ENCODE measurements at regions not wholly inside any gene's neighbourhood (a gene's known extent, or its start where the extent isn't known, plus 50 kb on each side); places are given as distances from the start of the nearest gene placed in this dataset.

DNA sequence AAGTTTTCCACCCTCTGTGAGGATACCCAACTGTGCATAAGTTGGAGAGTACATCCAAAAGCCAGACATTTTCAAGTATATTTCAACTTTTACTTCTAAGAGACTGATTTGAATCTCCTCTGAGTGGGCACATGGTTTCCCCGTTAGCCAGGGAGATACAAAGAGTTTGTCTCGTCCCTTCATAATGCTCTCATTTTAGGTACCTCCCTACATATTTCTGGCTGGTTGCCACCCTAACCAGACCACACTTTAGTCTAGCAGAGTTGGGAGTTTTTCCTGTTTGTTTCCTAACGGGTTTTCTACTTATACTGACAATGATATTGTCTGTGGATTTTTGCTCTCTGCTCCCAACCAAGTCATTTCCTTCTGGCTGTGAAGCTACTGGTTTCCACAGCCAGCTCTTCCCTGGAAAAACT lies 180.3 kb downstream of the CCDC71L start:
- no peak for DNase-seq

DNA sequence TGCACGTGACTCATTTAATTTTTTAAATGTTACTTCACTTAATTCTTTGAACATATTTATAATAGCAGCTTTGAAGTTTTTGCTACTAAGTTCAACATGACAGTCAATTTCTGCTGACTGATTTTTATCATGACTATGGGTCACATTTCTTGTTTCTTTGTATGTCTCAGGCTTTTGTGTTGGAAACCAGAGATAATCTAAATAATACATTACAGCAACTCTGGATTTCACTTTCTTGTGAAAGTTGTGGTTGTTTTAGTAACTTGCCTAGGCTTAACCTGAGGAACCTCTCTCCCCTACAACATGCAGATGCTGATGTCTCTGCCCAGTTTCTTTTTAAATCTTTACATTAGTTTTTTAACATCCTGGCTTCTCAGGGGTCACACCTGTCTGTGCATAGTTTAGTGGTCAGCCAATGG lies 180.8 kb downstream of the CCDC71L start:
- no peak for DNase-seq

DNA sequence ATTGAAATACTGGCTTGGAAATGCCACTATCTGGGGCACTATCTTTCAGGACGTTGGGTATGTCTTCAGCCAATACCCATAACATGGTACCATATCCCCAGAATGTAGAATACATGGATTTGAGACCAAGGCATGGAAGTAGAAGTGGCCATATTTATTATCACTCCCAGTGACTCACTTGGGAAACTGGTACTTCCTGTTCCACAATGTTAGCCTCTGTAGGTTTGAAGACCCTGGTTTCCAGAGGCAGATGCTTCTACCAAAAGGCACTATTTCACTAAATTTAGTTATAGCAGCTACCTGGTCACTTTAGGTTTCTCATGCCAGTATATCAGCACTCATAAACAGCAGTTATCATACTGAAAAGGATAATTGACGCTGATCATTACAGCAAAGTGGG lies 184.2 kb downstream of the CCDC71L start:
- DNase-seq: no peak

DNA sequence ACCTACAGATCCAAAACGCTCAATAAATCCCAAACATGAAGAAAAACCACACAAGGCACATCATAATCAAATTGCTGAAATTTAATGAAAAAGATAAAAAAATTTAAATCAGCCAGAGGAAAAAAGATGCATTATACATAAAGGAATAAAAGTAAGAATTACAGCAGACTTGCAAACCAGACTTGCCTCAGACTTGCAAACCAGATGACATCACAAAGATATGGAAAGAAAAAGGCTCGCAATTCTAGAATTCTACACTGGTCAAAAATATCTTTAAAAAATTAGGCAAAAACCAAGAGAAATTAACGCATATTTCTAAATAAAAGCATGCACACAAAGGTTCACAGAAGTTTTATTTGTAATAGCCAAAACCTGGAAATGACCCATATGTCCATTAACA lies 188.0 kb upstream of the NAMPT start:
- DNase-seq: no peak

DNA sequence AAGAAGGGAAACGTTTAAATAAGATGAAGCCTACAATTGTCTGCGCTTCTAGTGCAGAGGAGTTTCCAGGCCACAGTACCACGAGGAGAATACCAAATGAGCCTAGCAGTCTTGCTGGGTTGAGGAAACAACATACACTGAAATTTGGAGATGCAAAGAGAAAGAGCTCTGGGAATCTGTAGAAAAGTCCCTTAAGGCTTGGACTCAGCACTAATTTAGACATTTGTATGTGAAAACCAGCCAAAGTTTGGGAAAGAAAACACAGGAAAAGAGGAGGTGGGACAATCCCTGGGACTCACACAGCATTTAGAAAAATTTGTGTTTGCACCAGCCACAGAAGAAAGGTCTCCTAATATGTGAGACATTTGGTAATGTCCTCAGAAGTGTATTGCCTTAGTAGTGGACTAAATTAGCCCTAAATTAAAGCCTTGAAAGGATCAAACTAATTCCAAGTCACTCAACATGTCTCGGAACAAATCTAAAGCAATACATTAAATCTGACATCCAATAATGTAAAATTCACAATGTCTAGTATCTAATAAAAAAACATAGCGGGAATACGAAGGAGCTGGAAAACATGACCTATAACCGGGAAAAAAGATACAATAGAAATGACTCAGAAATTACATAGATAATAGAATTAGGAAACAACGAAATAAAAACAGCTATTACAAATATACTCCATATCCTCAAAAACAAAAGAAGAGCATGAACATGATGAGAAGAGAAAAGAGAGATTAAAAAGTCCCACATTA lies 187.1 kb upstream of the NAMPT start:
- DNase-seq: no peak

DNA sequence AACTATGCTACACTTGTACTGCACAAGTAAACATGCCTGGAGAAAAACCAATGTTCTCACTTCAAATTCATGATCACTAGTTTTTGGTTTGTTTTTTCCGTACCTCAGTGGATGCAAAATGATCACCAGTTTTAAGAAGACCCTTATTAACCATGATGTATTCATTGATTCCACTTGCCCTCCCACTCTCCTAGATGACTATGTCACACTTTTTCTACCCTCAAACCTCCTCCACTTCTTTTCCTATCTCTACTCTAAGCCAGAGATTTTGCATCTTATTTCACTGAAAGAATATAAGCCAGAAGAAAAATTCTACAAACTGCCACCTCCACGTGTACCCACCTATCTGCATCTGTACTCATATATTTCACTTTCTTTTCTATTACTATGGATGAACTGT lies 186.2 kb upstream of the NAMPT start:
- no peak for DNase-seq

DNA sequence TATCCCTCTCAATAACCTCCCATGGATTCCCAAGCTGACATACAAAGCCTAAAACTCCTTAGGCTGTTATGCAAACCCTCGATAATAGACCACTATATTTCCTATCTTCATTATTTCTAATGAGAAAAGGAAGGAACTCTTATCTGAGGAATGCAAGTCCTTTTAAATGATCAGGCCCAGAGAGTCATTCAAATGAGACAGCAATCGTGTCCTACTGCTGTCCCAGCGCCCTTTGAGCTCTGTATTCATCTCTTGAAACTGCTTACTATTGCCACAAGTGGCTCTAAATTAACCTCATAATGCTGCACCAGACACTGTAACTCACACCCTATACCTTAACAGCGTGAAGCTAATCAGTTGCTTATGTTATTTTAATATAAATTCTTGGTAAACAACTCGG lies 182.1 kb upstream of the NAMPT start:
- no peak for DNase-seq

DNA sequence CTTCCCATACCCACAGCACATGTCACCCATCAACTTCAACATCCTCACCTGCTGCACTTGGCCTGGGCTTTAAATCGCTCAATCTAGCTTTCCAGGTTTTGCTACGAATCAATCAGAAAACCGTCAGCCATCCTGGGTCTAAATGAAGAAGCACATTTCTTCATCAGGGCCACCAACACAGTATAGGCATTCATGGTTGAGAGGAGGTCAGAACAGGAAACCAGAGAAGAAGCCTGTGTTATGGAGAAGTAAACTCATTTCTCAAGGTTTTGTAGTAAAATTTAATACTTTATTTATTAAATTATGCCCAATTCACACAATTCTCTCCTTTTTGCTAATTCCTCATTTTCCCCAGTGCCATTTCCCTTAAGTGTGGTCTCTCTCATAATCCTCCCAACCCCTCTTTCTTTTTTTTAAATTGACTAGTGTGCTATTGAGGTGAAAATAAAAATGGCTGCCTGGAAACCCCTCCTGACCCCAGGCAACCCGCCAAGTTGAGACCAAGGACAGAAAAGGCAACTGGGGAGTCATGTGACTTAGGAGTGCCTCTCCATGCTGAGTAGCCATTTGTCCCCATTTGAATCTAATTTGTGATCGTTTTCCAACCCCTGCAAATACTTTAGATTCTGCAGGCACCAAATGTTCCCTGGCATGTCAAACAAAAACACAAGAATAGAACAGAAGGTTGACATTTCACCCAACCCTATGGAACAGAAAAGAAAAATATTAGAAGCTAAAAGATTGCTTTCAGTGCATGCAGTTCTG lies 181.1 kb upstream of the NAMPT start:
- DNase-seq: no peak

DNA sequence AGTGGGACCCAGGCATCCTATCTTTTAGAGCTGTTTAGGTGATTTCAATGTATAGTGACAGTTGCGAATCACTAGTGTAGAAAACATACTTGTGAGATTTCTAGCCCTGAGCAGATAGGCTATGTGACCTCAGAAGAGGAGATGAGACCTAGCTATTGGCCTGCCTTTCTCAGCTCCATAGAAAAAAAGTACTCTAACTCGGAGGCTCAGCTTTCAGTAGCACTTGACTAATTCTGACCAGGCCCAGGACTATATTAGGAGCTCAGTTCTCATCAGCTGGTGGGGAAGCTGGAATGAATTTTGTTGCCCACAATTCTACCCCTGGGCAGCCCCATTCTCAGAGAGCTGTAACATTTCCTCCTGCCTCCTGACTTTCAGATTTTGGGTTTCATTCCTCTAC lies 179.9 kb upstream of the NAMPT start:
- no peak for DNase-seq

DNA sequence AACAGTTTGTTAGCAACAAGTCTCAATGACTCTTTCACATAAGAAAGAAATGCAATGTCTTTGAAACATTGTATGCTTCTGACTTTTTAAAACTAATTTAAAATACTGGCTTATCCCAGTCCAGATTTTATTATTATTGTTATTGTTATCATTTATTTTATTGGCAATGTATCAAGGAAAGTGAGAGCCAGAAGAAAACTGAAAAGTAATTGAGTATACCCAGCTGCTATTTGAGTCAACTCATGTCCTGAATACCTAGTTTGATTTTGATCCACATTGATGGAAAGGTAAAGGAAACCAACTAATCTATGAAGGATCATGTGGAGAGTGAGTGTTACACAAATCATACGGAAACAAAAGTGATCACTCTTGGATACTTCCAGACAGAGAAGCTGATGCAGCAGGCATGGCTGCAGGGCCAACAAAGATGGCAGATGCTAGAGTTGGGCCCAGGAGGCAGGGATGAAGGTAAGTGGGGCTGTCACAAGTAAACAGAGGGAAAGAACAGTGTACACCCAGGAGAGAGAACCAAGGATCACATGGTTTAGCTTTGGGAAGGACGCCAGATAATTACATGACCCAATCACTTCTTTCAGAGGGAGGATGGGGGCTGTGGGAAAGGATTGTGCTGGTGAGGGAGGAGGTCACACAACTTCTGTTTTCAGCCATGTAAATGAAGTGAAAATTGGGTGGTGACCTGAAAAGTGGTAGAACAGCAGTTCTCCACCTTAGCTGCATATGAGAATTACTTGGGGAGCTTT lies 179.2 kb upstream of the NAMPT start:
- DNase-seq: peak; percentile 34

DNA sequence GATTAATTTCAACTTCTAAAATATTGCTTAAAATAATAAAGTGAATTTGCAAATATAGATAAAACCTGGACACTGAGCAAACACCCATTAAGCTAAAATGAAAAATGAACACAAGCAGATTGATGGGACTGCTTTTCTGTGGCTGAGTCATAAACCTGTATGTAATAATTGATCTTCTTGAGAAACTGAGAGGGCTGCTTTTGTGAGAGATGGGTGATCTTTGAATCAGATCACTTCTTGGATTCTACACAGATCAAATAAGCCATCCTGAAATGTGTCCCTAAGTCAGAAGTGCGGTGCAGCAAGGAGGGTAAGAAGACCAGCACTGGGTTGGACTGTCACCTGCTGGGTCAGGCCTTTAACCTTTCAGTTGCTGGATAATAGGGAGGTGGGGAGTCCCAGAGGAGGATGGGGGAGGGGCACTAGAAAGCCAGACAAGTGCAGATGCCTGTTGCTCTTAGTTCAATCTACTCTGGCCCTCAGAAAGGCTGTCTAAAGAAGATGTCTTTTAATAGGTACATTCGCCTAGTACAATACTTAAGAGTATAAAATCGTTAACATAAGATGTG lies 178.2 kb upstream of the NAMPT start:
- no peak for DNase-seq

DNA sequence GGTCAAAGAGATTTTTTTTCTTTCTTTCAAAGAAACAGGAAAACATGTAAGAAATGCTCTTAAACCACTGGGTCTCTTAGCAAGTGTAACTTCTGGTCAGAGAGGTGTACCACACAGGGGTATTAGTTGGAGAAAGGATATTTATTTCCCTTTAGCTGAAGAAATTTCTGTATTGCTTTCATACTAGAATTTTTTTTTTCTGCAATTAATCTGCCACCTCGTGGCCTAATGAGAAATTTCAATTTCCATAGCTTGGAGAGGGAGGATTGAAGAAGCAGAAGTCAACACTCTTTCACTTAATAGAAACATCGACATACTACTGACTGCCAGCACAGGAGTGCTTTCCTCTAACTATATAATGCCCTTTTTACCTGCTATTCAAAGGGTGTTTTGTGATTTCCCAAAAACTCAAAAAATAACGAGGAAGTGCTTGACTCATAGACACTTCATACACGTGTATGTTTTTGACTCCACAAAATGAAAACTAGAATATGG lies 177.6 kb upstream of the NAMPT start:
- peak; percentile 73 for DNase-seq

DNA sequence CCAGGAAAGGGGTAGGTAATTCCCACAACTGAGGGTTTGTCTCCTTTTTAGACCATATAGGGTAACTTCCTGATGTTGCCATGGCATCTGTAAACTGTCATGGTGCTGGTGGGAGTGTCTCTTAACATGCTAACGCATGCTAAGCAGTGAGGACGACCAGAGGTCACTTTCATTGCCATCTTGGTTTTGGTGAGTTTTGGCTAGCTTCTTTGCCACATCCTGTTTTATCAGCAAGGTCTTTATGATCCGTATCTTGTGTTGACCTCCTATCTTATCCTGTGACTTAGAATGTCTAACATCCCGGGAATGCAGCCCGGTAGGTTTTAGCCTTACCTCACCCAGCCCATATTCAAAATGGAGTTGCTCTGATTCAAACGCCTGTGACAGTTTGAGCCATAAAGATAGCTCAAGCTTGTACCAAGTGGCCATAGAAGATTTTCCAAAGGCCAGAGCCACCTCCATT lies 176.0 kb upstream of the NAMPT start:
- DNase-seq: no peak

DNA sequence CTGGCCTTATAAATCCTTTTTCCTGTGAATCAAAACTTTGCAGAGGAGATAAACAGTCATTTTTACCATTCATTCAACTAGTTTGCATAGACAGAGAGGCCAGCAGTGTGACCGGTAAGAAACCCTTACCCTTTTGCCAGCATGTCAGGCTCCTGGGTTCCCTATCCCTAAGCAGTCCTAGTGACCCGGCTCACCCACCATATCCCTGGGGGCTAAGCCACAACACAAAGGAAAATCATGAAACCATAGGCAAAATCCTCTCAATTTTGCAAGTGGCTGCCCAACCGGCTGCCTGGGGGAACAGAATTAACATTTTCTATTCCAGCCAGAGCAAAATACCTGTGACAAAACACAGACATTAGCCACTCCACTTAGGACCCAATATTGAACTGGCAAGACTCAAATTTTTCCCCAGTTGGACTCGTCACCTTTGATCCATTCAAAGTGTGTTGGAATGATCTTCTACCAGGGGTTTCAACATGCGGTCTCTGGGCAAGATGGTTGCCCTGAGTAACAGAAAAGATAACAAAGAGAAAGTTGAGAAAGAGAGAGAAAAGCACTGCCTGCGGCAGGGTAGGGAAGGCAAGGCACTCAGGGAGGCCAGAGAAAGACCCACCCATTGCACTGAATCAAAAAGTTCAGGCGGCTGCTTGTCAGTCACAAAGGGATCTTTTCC lies 174.8 kb upstream of the NAMPT start:
- DNase-seq: no peak

DNA sequence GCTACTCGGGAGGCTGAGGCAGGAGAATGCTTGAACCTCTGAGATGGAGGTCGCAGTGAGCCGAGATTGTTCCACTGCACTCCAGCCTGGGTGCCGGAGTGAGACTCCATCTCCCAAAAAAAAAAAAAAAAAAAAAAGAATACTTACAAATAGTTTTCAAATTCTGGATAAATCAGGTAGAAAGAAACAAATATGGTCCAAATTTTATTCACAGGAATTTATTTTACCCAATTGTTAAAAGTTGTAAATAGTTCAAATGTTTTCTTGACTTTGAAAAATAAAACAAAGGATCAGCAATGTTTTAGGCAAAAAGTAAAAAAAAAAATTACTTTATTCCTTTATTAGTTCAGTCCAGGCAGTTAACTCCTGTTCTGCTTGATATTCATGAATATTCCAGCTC lies 172.9 kb upstream of the NAMPT start:
- DNase-seq: no peak

DNA sequence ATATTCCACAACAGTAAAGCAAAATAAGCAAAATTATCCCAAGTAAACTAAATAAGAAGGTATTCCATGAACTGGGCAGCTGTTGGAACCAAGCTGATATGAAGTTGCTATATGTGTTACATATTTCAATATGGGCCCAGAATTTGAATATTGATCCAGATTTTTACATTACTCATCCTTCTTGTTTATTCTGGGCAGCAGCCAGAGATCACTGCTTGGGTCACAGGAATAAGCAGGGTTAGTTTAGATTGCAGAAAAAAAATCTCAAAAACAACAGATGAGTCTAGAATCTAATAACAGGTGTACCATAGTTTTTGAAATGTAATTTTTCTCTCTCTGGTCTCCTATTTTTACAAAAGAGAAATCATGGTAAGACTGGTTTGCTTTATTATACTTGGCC lies 171.5 kb upstream of the NAMPT start:
- DNase-seq: no peak

DNA sequence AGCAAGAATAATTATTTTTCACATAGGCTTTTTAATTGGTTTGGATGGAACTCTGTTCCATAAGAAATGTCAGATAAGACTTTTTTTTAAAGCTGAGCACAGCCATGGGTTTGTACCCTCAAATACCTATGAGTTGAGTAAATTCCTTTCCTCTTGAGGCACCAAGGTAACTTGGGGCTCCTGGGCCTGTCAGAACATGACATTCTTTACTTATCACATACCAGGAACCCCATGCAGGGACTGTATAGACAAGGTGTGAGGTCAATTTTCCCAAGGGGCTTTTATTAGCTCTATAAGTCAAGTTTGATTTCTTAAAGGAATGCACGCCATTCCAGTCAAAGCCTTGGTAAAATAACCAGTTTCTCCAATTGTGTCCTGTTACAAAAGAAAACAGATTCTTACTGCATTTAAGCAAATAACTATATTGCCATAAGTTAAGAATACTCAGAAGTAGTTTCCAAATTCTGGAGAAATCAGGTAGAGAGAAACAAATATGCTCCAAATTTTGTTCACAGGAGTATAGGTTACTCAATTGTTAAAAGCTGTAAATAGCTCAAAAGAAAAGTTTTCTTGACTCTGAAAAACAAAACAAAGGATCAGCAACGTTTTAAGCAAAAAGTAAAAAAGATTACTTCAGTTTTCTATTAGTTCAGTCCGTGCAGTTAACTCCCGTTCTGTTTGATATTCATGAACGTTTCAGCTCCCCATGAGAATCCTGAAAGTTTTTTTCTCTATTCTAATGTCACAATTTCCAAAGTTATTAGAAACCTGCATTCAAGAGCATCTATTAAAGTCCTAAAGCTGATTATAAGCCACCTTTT lies 167.5 kb upstream of the NAMPT start:
- no peak for DNase-seq

DNA sequence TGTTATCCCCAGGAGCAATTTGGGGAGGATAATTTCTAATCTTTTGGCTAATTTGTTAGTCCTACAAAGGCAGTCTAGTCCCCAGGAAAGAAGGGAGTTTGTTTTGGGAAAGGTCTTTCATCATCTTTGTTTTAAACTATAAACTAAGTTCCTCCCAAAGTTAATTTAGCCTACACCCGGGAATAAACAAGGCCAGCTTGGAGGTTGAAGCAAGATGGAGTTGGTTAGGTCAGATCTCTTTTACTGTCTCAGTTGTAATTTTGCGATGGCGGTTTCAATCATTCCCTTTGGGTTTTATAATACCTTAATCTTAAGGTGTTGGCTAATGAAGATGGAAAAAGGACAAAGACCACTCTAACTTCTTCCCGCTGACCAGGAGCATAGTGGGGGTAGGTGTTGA lies 166.4 kb upstream of the NAMPT start:
- no peak for DNase-seq

DNA sequence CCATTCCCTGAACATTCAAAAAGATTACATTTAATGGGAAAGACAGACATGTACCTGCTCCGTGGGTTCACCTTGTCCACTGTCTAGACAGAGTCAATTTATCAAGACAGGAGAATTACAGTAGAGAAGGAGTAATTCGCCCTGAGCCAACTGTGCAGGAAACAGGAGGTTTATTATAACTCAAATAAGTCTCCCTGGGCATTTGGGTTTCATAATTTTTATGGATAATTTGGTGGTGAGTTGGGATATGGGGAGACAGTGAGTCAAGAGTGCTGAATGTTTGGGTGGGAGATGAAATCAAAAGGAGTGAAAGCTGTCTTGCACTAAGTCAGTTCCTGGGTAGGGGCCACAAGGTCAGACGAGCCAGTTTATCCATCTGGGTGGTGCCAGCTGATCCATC lies 165.9 kb upstream of the NAMPT start:
- no peak for DNase-seq

DNA sequence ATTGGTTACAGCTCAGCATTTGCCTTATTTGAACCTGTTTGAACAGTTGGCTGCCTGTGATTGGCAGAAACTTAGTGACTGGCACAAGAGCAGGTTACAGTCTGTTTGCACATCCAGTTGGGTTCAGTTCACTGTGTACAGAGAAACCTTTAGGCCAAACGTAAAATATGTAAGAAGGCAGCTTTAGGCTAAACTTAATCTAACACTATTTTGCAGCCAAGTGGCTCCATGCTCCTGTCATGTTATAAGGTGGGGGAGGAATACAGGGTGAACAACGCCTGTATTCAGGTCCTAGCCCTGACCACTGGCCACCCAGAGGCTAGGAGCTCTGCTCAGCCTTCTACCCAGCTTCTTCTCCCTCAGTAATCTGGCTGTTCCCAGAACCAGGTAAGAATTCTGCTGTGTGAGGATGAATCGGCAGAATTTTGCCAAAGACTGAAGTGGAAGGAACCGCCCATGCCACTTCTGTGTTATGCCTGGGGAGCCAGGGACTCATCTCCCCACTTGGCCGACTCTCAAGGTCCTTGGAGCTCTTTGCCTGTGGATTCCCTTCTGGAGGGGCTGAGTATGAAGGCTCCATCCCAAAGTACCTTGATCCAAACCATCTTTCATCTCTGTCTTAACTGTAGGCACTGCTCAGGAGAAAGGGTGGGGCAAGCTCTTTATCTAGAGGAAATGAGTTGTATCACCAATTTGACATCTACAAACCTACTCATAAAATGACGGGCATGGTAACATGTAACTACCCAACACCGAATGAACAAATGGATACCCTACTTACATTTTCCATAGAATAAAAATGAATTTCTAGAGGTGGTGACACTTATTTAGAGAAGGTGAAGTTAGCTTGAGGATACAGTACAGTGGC lies 164.4 kb upstream of the NAMPT start:
- DNase-seq: no peak

All from RPMI8226 (cell line).